HL-60 (cell line): ENCODE measurements at regions not wholly inside any gene's neighbourhood (a gene's known extent, or its start where the extent isn't known, plus 50 kb on each side); places are given as distances from the start of the nearest gene placed in this dataset.

Experiments
- CTCF ChIP-seq: IDR thresholded peaks from one replicate; pipeline ENCODE4 v1.5.1; 2011; ENCODE audit warnings: low read length, control low read depth, inconsistent platforms; ENCODE audit not compliant: insufficient read depth
- REST ChIP-seq: IDR thresholded peaks from 2 replicates; pipeline ENCODE4 v1.6.1; 2012; ENCODE audit warnings: low read depth; ENCODE audit not compliant: insufficient replicate concordance

- TF ChIP-seq CTCF = no peak
- no peak for TF ChIP-seq REST
Observed at GRCh38 chr10:128608791-128609190, 482.6 kb upstream of the MKI67 start.
